NCI-H82 treated with DMSO at 0.1 percent for 48 hours (cell line): ENCODE measurements at regions not wholly inside any gene's neighbourhood (a gene's known extent, or its start where the extent isn't known, plus 50 kb on each side); places are given as distances from the start of the nearest gene placed in this dataset.
"Not testable (repeated sequence)": the region's sequence is repeated elsewhere in the genome, so short reads cannot be mapped to it uniquely, and the experiment has no call there.

Experiments
- DNase-seq: peaks from one replicate; lab custom pipeline; 2025; ENCODE audit not compliant: unreplicated experiment; lab: John Stamatoyannopoulos, UW

- no peak for DNase-seq
Measured at GRCh38 chr7:81074406-81074805, 155.6 kb upstream of the SEMA3C start.

- no peak for DNase-seq
Measured at GRCh38 chr7:81073931-81074251, 155.0 kb upstream of the SEMA3C start.

- no peak for DNase-seq
Measured at GRCh38 chr7:81070956-81071355, 152.1 kb upstream of the SEMA3C start.

- DNase-seq: no peak
Measured at GRCh38 chr7:81066797-81067196, 147.9 kb upstream of the SEMA3C start.

- DNase-seq: peak; percentile 9
Measured at GRCh38 chr7:81064426-81064825, 145.6 kb upstream of the SEMA3C start.

- no peak for DNase-seq
Measured at GRCh38 chr7:81062755-81063154, 143.9 kb upstream of the SEMA3C start.

GRCh38 chr7:81057469-81057868 is 138.6 kb upstream of the SEMA3C start:
- DNase-seq: not testable (repeated sequence)

GRCh38 chr7:81053623-81054022 is 134.8 kb upstream of the SEMA3C start:
- DNase-seq: no peak

GRCh38 chr7:81051811-81052413 is 133.1 kb upstream of the SEMA3C start:
- no peak for DNase-seq

- no peak for DNase-seq
Measured at GRCh38 chr7:81045491-81046030, 126.7 kb upstream of the SEMA3C start.

- DNase-seq: not testable (repeated sequence)
Measured at GRCh38 chr7:81042646-81043045, 123.8 kb upstream of the SEMA3C start.

- no peak for DNase-seq
Measured at GRCh38 chr7:81040496-81040895, 121.6 kb upstream of the SEMA3C start.

GRCh38 chr7:81036871-81037270 is 118.0 kb upstream of the SEMA3C start:
- DNase-seq: no peak

GRCh38 chr7:81036057-81036456 is 117.2 kb upstream of the SEMA3C start:
- no peak for DNase-seq

GRCh38 chr7:81031996-81032395 is 113.1 kb upstream of the SEMA3C start:
- DNase-seq: no peak

- no peak for DNase-seq
Measured at GRCh38 chr7:81031243-81031642, 112.4 kb upstream of the SEMA3C start.

- DNase-seq: no peak
Measured at GRCh38 chr7:81030472-81030871, 111.6 kb upstream of the SEMA3C start.

GRCh38 chr7:81029511-81029910 is 110.7 kb upstream of the SEMA3C start:
- DNase-seq: peak; percentile 90

- DNase-seq: no peak
Measured at GRCh38 chr7:81025360-81025759, 106.5 kb upstream of the SEMA3C start.

GRCh38 chr7:81014908-81015307 is 96.1 kb upstream of the SEMA3C start:
- no peak for DNase-seq

- no peak for DNase-seq
Measured at GRCh38 chr7:81014266-81014665, 95.4 kb upstream of the SEMA3C start.

- DNase-seq: no peak
Measured at GRCh38 chr7:81013083-81013817, 94.4 kb upstream of the SEMA3C start.

GRCh38 chr7:81008901-81009300 is 90.0 kb upstream of the SEMA3C start:
- no peak for DNase-seq
